Panc1 (cell line): ENCODE measurements at regions not wholly inside any gene's neighbourhood (a gene's known extent, or its start where the extent isn't known, plus 50 kb on each side); places are given as distances from the start of the nearest gene placed in this dataset.

ENCODE experiments used
- ATAC-seq: fragments of 200-7000 bp; cut with Tn5 transposase; 2 replicates; pipeline ENCODE4 v1.9.1; 2020; ENCODE audit warnings: mild to moderate bottlenecking, moderate library complexity
- BruUV-seq: library from RNA; stranded (reverse); fragments of 400-500 nt; replicated peaks from 2 replicates; lab custom pipeline; 2021; lab: Mats Ljungman, UMichigan
- CTCF ChIA-PET: fragments of 300-600 bp; sonication (Branson Sonifier 250); formaldehyde crosslinking; loops from one replicate; lab custom pipeline; 2022; ENCODE audit warnings: antibody characterized with exemption; lab: Charles Lee
- POLR2A ChIA-PET: fragments of 300-600 bp; sonication (Branson Sonifier 250); formaldehyde crosslinking; loops from one replicate; lab custom pipeline; 2022; ENCODE audit warnings: antibody characterized with exemption; lab: Charles Lee
- DNase-seq: peaks from one replicate; pipeline ENCODE4 v3.0.0-alpha.2; 2010; ENCODE audit warnings: low read depth, low spot score
- H3K27ac ChIP-seq: 2 replicates; pipeline ENCODE4 v1.5.1; 2011; ENCODE audit warnings: mild to moderate bottlenecking, low read length, inconsistent platforms
- H3K27me3 ChIP-seq: fragments of 200-500 bp; sonication (Bioruptor generic); 2 replicates; pipeline ENCODE4 v1.6.0; 2014; ENCODE audit warnings: low read length, inconsistent platforms; ENCODE audit not compliant: control insufficient read depth, insufficient read depth
- H3K36me3 ChIP-seq: fragments of 200-500 bp; sonication (Bioruptor generic); 2 replicates; pipeline ENCODE4 v1.5.1; 2014; ENCODE audit warnings: inconsistent platforms, mild to moderate bottlenecking, low read length, moderate library complexity; ENCODE audit not compliant: control insufficient read depth, insufficient read depth
- H3K4me1 ChIP-seq: 2 replicates; pipeline ENCODE4 v1.5.1; 2011; ENCODE audit warnings: inconsistent platforms, mild to moderate bottlenecking, low read length, moderate library complexity; ENCODE audit not compliant: control insufficient read depth, insufficient read depth
- H3K4me3 ChIP-seq, 2 experiments: 2 replicates each; pipeline ENCODE4 v1.5.1; 2011 to 2012; ENCODE audit warnings: low read depth in 2 of 2, low read length in 2 of 2, mild to moderate bottlenecking in 2 of 2, inconsistent platforms in 1 of 2, moderate library complexity in 1 of 2
- H3K9me3 ChIP-seq: fragments of 200-500 bp; sonication (Bioruptor generic); 2 replicates; pipeline ENCODE4 v1.5.1; 2014; ENCODE audit warnings: low read depth, mild to moderate bottlenecking, inconsistent platforms, low read length, moderate library complexity; ENCODE audit not compliant: control insufficient read depth, insufficient read depth
- CTCF ChIP-seq: fragments of 450-650 bp; IDR thresholded peaks from 2 replicates; pipeline ENCODE4 v1.5.1; 2017; ENCODE audit warnings: mild to moderate bottlenecking
- POLR2AphosphoS5 ChIP-seq: IDR thresholded peaks from 2 replicates; pipeline ENCODE4 v1.6.1; 2012; ENCODE audit warnings: mild to moderate bottlenecking, low read depth, low read length, moderate library complexity
- REST ChIP-seq, 2 experiments: IDR thresholded peaks; 2 replicates each; pipeline ENCODE4 v1.6.1; 2011 to 2012; ENCODE audit warnings: low read depth in 2 of 2, control low read depth in 1 of 2, low read length in 1 of 2, mild to moderate bottlenecking in 1 of 2, moderate library complexity in 1 of 2; ENCODE audit not compliant: insufficient read depth in 1 of 2
- SIN3A ChIP-seq: IDR thresholded peaks from 2 replicates; pipeline ENCODE4 v1.6.1; 2012; ENCODE audit warnings: low read depth, mild to moderate bottlenecking, low read length, moderate library complexity, borderline replicate concordance; ENCODE audit not compliant: insufficient read depth
- TCF7L2 ChIP-seq: IDR thresholded peaks from 2 replicates; pipeline ENCODE4 v1.6.1; 2011; ENCODE audit warnings: mild to moderate bottlenecking, low read depth, low read length, inconsistent platforms
- in situ Hi-C: cut with HindIII; loops from 2 replicates; pipeline ENCODE4 v1.10.0; 2016; ENCODE audit warnings: low sequenced_read_pairs, low pct_unique_long_range_greater_than_20kb
- intact Hi-C: fragments of 100-400 bp; cut with micrococcal nuclease; formaldehyde crosslinking; loops from one replicate; pipeline ENCODE4 v1.10.0; 2022; ENCODE audit not compliant: unreplicated experiment

DNA sequence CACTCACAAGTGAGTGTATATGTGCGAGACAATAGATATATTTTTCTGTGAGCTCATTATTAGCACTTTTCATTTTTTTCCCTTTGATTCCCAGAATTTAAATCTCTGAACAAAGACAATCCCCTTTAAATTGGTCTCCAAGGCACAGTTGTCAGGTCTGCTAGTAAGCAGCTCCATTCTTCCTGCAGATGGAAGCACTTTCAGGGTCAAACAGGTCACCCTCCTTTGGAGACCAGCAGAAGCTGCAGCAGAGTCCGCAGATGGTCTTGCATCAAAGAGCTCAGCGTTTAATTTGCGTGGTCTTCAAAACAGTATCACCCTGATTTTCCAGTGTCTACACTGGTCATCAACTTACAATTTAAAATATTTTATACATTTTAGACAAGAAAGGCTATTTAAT is 543.8 kb downstream of the ARL4A start:
- POLR2A ChIA-PET: no interaction called here
- BruUV-seq: no TSS peak
- in situ Hi-C loops: no loop called here

DNA sequence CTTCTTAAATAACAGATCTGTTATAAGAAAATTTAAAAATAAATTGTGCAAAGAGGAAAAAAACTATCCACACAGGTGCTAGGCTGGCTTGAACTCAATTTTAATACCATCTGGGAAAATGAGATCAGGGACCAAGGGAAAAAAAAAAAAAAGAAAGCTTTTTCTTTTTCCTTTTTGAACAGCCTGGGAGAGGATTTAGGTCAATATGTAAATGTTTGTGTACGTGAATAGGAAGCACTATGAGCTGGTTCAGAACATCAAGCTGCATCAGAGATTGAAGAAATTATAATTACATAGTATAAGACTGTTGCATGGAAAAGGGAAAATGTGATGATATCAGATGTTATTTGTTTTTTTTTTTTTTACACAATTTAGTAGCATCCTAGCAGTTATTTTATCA is 548.0 kb downstream of the ARL4A start:
- H3K9me3 ChIP-seq: no peaks in the 10 kb centered on the region
- ChIA-PET CTCF (no interaction called here), POLR2A (no interaction called here)
- in situ Hi-C loops (no loop called here), intact Hi-C loops (no loop called here)
- no peak for ATAC-seq
- H3K4me1 ChIP-seq: no peaks in the 10 kb centered on the region
- TF ChIP-seq POLR2AphosphoS5: no peak
- TF ChIP-seq CTCF: no peak
- TF ChIP-seq TCF7L2: no peak
- TF ChIP-seq REST (IDR thresholded peaks at IDR 0.05; ENCODE audit: insufficient read depth in 1 of 2, low read depth in 2 of 2, low read length in 1 of 2): no peak
- no peak for TF ChIP-seq SIN3A
- no TSS peak for BruUV-seq
- H3K27me3 ChIP-seq: no peaks in the 10 kb centered on the region
- H3K4me3 ChIP-seq: no peak overlapping the region
- H3K27ac ChIP-seq: no peak overlapping the region
- no peaks in the 10 kb centered on the region for H3K36me3 ChIP-seq
- no peak for DNase-seq

More for the DNA sequence above, 543.8 kb downstream of the ARL4A start:
- DNase-seq (no peak), ATAC-seq (no peak)
- no peaks in the 10 kb centered on the region for H3K36me3 ChIP-seq
- intact Hi-C loops: no loop called here
- no peaks in the 10 kb centered on the region for H3K27me3 ChIP-seq
- H3K9me3 ChIP-seq: no peaks in the 10 kb centered on the region
- H3K27ac ChIP-seq: no peak overlapping the region
- H3K4me3 ChIP-seq: no peak overlapping the region
- CTCF ChIA-PET: no interaction called here
- no peaks in the 10 kb centered on the region for H3K4me1 ChIP-seq
- TF ChIP-seq CTCF: no peak
- no peak for TF ChIP-seq POLR2AphosphoS5
- no peak for TF ChIP-seq SIN3A
- no peak for TF ChIP-seq TCF7L2
- TF ChIP-seq REST (IDR thresholded peaks at IDR 0.05; ENCODE audit: insufficient read depth in 1 of 2, low read depth in 2 of 2, low read length in 1 of 2): no peak
